Neural cell (in vitro differentiated cells): ENCODE measurements at regions not wholly inside any gene's neighbourhood (a gene's known extent, or its start where the extent isn't known, plus 50 kb on each side); places are given as distances from the start of the nearest gene placed in this dataset.

ENCODE experiments used
- H2AFZ ChIP-seq: fragments of 200-600, 300-800 bp; sonication (generic), shearing (Covaris generic); 2 replicates; pipeline ENCODE4 v1.6.0; 2014; ENCODE audit warnings: low read depth, mild to moderate bottlenecking, antibody characterized with exemption, low read length, moderate library complexity
- H3F3A ChIP-seq: fragments of 200-600 bp; shearing (Covaris generic); 2 replicates; pipeline ENCODE4 v1.6.1; 2016; ENCODE audit warnings: mild to moderate bottlenecking, moderate library complexity, mixed read lengths, antibody characterized with exemption, low read length; ENCODE audit not compliant: insufficient read depth, poor library complexity, severe bottlenecking
- H3K27ac ChIP-seq: fragments of 200-600, 300-800 bp; sonication (generic), shearing (Covaris generic); 2 replicates; pipeline ENCODE4 v1.5.1; 2014; ENCODE audit warnings: mild to moderate bottlenecking, low read length, moderate library complexity
- H3K27me3 ChIP-seq: fragments of 300-800, 200-600 bp; sonication (generic), shearing (Covaris generic); 2 replicates; pipeline ENCODE4 v1.6.0; 2014; ENCODE audit warnings: mild to moderate bottlenecking, low read depth, low read length, moderate library complexity; ENCODE audit not compliant: insufficient read depth
- H3K36me3 ChIP-seq: fragments of 300-800, 200-600 bp; sonication (generic), shearing (Covaris generic); 2 replicates; pipeline ENCODE4 v1.5.1; 2014; ENCODE audit warnings: mild to moderate bottlenecking, antibody characterized with exemption, low read length, moderate library complexity; ENCODE audit not compliant: insufficient read depth
- H3K4me2 ChIP-seq: fragments of 300-800, 200-600 bp; sonication (generic), shearing (Covaris generic); 2 replicates; pipeline ENCODE4 v1.6.0; 2014; ENCODE audit warnings: mild to moderate bottlenecking, low read length
- H3K4me3 ChIP-seq: fragments of 300-800, 200-600 bp; sonication (generic), shearing (Covaris generic); 2 replicates; pipeline ENCODE4 v1.5.1; 2014; ENCODE audit warnings: mild to moderate bottlenecking, low read length, moderate library complexity
- H3K79me2 ChIP-seq: fragments of 200-600 bp; shearing (Covaris generic); replicated peaks from 2 replicates; pipeline ENCODE4 v1.6.0; 2014; ENCODE audit warnings: mild to moderate bottlenecking, low read length, moderate library complexity; ENCODE audit not compliant: insufficient read depth
- H3K9ac ChIP-seq: fragments of 300-800, 200-600 bp; sonication (generic), shearing (Covaris generic); 2 replicates; pipeline ENCODE4 v1.6.1; 2016; ENCODE audit warnings: mild to moderate bottlenecking, low read length, mixed read lengths
- H3K9me2 ChIP-seq: fragments of 200-600 bp; shearing (Covaris generic); 2 replicates; pipeline ENCODE4 v1.6.1; 2016; ENCODE audit warnings: mild to moderate bottlenecking, low read length, mixed read lengths; ENCODE audit not compliant: insufficient read depth
- H3K9me3 ChIP-seq: fragments of 200-600, 300-800 bp; sonication (generic), shearing (Covaris generic); 2 replicates; pipeline ENCODE4 v1.6.1; 2016; ENCODE audit warnings: mild to moderate bottlenecking, mixed run types, low read length, moderate library complexity, mixed read lengths
- H4K20me1 ChIP-seq: fragments of 200-600 bp; shearing (Covaris generic); 2 replicates; pipeline ENCODE4 v1.6.1; 2016; ENCODE audit warnings: mild to moderate bottlenecking, mixed run types; ENCODE audit not compliant: insufficient read depth
- CTCF ChIP-seq: fragments of 450-650 bp; IDR thresholded peaks from 2 replicates; pipeline ENCODE4 v1.5.1; 2014; ENCODE audit warnings: antibody characterized with exemption, mild to moderate bottlenecking, moderate library complexity; ENCODE audit not compliant: poor library complexity, severe bottlenecking
- EP300 ChIP-seq: fragments of 450-650 bp; conservative IDR thresholded peaks from 2 replicates; pipeline ENCODE4 v1.6.1; 2014; ENCODE audit warnings: antibody characterized with exemption, mild to moderate bottlenecking, moderate library complexity; ENCODE audit not compliant: poor library complexity, severe bottlenecking
- EZH2 ChIP-seq: fragments of 200-600, 300-800 bp; shearing (Covaris generic), sonication (generic); IDR thresholded peaks from 2 replicates; pipeline ENCODE4 v1.6.1; 2014; ENCODE audit warnings: antibody characterized with exemption, low read length, borderline replicate concordance, mild to moderate bottlenecking; ENCODE audit not compliant: insufficient read depth, poor library complexity, severe bottlenecking
- MXI1 ChIP-seq: fragments of 450-650 bp; conservative IDR thresholded peaks from 2 replicates; pipeline ENCODE4 v1.6.1; 2014; ENCODE audit warnings: antibody characterized with exemption, mild to moderate bottlenecking; ENCODE audit not compliant: poor library complexity, severe bottlenecking
- POLR2AphosphoS5 ChIP-seq: IDR thresholded peaks from 2 replicates; pipeline ENCODE4 v1.6.1; 2012
- RAD21 ChIP-seq: fragments of 450-650 bp; conservative IDR thresholded peaks from 2 replicates; pipeline ENCODE4 v1.6.1; 2014; ENCODE audit warnings: antibody characterized with exemption, mild to moderate bottlenecking, moderate library complexity
- REST ChIP-seq: IDR thresholded peaks from 2 replicates; pipeline ENCODE4 v1.6.1; 2012; ENCODE audit warnings: borderline replicate concordance
- SMC3 ChIP-seq: fragments of 450-650 bp; conservative IDR thresholded peaks from 2 replicates; pipeline ENCODE4 v1.6.1; 2014; ENCODE audit warnings: antibody characterized with exemption, mild to moderate bottlenecking, moderate library complexity; ENCODE audit not compliant: poor library complexity
- TAF1 ChIP-seq: IDR thresholded peaks from 2 replicates; pipeline ENCODE4 v1.6.1; 2012; ENCODE audit warnings: low read depth

- Histone ChIP-seq H3K79me2 (no peaks in the 10 kb centered on the region), H3K4me3 (no peak overlapping the region), H4K20me1 (no peaks in the 10 kb centered on the region), H3K36me3 (no peaks in the 10 kb centered on the region), H3K4me2 (no peak overlapping the region), H3K9me2 (no peaks in the 10 kb centered on the region), H3K27me3 (no peaks in the 10 kb centered on the region), H3K9me3 (no peaks in the 10 kb centered on the region), H3F3A (no peaks in the 10 kb centered on the region), H3K9ac (no peak overlapping the region), H3K27ac (no peak overlapping the region), H2AFZ (no peak overlapping the region)
- TF ChIP-seq RAD21 (no peak), EZH2 (no peak), EP300 (no peak)
These were observed 222.8 kb upstream of the UBE2E2 start for GRCh38 chr3:22980346-22980745.

GRCh38 chr3:22981166-22981565 lies 222.0 kb upstream of the UBE2E2 start:
- Histone ChIP-seq H3K9me3 (no peaks in the 10 kb centered on the region), H2AFZ (no peak overlapping the region), H3K4me2 (no peak overlapping the region), H3K79me2 (no peaks in the 10 kb centered on the region), H3K9me2 (no peaks in the 10 kb centered on the region), H4K20me1 (no peaks in the 10 kb centered on the region), H3F3A (no peaks in the 10 kb centered on the region), H3K27ac (no peak overlapping the region), H3K36me3 (no peaks in the 10 kb centered on the region), H3K27me3 (no peaks in the 10 kb centered on the region), H3K9ac (no peak overlapping the region), H3K4me3 (no peak overlapping the region)
- TF ChIP-seq CTCF = no peak
- no peak for TF ChIP-seq EP300
- TF ChIP-seq TAF1 = no peak
- no peak for TF ChIP-seq EZH2
- no peak for TF ChIP-seq REST
- no peak for TF ChIP-seq MXI1
- TF ChIP-seq RAD21 = no peak
- TF ChIP-seq POLR2AphosphoS5 = no peak
- no peak for TF ChIP-seq SMC3

DNA sequence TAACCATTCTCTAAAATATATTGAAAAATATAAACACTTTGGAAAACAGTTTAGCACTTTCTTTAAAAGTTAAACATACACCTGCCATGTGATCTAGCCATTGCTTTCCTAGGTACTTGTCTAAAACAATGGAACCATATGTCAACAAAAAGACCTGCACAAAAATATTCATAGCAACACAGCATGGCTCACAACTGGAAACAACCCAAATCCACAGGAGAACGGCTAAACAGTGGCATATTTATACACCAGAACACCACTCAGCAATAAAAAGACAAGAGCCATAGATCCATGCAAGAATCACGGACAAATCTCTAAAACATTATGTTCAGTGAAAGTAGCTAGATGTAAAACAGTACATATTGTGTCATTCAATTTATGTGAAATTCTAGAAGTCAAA lies 221.3 kb upstream of the UBE2E2 start:
- Histone ChIP-seq H3F3A (no peaks in the 10 kb centered on the region), H3K27me3 (no peaks in the 10 kb centered on the region), H4K20me1 (no peaks in the 10 kb centered on the region), H3K9me3 (no peaks in the 10 kb centered on the region), H3K27ac (no peak overlapping the region), H3K79me2 (no peaks in the 10 kb centered on the region), H3K4me2 (no peak overlapping the region), H3K9me2 (no peaks in the 10 kb centered on the region), H3K36me3 (no peaks in the 10 kb centered on the region), H3K4me3 (no peak overlapping the region), H3K9ac (no peak overlapping the region), H2AFZ (no peak overlapping the region)
- no peak for TF ChIP-seq MXI1
- TF ChIP-seq TAF1 = no peak
- TF ChIP-seq CTCF = no peak
- TF ChIP-seq RAD21 = no peak
- no peak for TF ChIP-seq REST
- TF ChIP-seq EZH2 = no peak
- TF ChIP-seq SMC3 = no peak
- no peak for TF ChIP-seq EP300
- TF ChIP-seq POLR2AphosphoS5 = no peak
